ENCODE measurements at regions not wholly inside any gene's neighbourhood (a gene's known extent, or its start where the extent isn't known, plus 50 kb on each side); places are given as distances from the start of the nearest gene placed in this dataset.
A peak's percentile ranks its signal among the peaks of the same experiment; 100 is the strongest.

- no peaks in the 10 kb centered on the region for H3K9me3 ChIP-seq (replicated peaks in 1 of 3)
- intact Hi-C loops (cut with DNase I): no loop called here
- no peaks in the 10 kb centered on the region for H3K36me3 ChIP-seq (replicated peaks in 1 of 2)
- TF ChIP-seq, protein P1, sequence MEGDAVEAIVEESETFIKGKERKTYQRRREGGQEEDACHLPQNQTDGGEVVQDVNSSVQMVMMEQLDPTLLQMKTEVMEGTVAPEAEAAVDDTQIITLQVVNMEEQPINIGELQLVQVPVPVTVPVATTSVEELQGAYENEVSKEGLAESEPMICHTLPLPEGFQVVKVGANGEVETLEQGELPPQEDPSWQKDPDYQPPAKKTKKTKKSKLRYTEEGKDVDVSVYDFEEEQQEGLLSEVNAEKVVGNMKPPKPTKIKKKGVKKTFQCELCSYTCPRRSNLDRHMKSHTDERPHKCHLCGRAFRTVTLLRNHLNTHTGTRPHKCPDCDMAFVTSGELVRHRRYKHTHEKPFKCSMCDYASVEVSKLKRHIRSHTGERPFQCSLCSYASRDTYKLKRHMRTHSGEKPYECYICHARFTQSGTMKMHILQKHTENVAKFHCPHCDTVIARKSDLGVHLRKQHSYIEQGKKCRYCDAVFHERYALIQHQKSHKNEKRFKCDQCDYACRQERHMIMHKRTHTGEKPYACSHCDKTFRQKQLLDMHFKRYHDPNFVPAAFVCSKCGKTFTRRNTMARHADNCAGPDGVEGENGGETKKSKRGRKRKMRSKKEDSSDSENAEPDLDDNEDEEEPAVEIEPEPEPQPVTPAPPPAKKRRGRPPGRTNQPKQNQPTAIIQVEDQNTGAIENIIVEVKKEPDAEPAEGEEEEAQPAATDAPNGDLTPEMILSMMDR (IDR thresholded peaks at IDR 0.05): no peak
- H3K4me1 ChIP-seq (replicated peaks in 1 of 2): no peaks in the 10 kb centered on the region
- H3K27ac ChIP-seq: no peak overlapping the region
- no peaks in the 10 kb centered on the region for H3K27me3 ChIP-seq
- no peak overlapping the region for H3K4me3 ChIP-seq
- DNase-seq: peak in 1 of 7 donors; percentile 13
These were observed 200.1 kb upstream of the POU2AF2 start for GRCh38 chr11:111045407-111045803.

GRCh38 chr11:111044751-111045406, 200.6 kb upstream of the POU2AF2 start:
- 72 to 89% (median 82%) methylated on average over 6 of the region's 6 CpGs for WGBS, 4 donors
- Histone ChIP-seq H3K36me3 (replicated peaks in 1 of 2) (no peaks in the 10 kb centered on the region), H3K27me3 (no peaks in the 10 kb centered on the region), H3K4me3 (no peak overlapping the region), H3K9me3 (replicated peaks in 1 of 3) (no peaks in the 10 kb centered on the region), H3K27ac (no peak overlapping the region), H3K4me1 (replicated peaks in 1 of 2) (no peaks in the 10 kb centered on the region)
- TF ChIP-seq, protein P1 (IDR thresholded peaks at IDR 0.05): no peak
- no peak for TF ChIP-seq POLR2A (IDR thresholded peaks at IDR 0.05)
- intact Hi-C loops (cut with DNase I): no loop called here
- peak in 1 of 7 donors; percentile 16 for DNase-seq

GRCh38 chr11:111039982-111040381, 205.5 kb upstream of the POU2AF2 start:
- 81 to 92% (median 87%) methylated on average over 3 of the region's 3 CpGs for WGBS, 4 donors
- intact Hi-C loops (cut with DNase I): no loop called here
- Histone ChIP-seq H3K27me3 (no peaks in the 10 kb centered on the region), H3K4me3 (no peak overlapping the region), H3K27ac (no peak overlapping the region), H3K36me3 (replicated peaks in 1 of 2) (no peaks in the 10 kb centered on the region), H3K9me3 (replicated peaks in 1 of 3) (no peaks in the 10 kb centered on the region), H3K4me1 (replicated peaks in 1 of 2) (no peaks in the 10 kb centered on the region)
- no peak for DNase-seq
- TF ChIP-seq, protein P1 (IDR thresholded peaks at IDR 0.05): no peak
- TF ChIP-seq POLR2A (IDR thresholded peaks at IDR 0.05): no peak

GRCh38 chr11:111035746-111036145, 209.8 kb upstream of the POU2AF2 start:
- Histone ChIP-seq H3K27me3 (no peaks in the 10 kb centered on the region), H3K4me3 (no peak overlapping the region), H3K36me3 (replicated peaks in 1 of 2) (no peaks in the 10 kb centered on the region), H3K9me3 (replicated peaks in 1 of 3) (no peaks in the 10 kb centered on the region), H3K27ac (no peak overlapping the region), H3K4me1 (replicated peaks in 1 of 2) (no peaks in the 10 kb centered on the region)
- TF ChIP-seq, protein P1 (IDR thresholded peaks at IDR 0.05): no peak
- no peak for TF ChIP-seq POLR2A (IDR thresholded peaks at IDR 0.05)
- no peak for DNase-seq
- intact Hi-C loops (cut with DNase I): no loop called here
- WGBS, 4 donors: 85 to 100% (median 96%) methylated on average over 1 of the region's 1 CpG
